ENCODE measurements at regions not wholly inside any gene's neighbourhood (a gene's known extent, or its start where the extent isn't known, plus 50 kb on each side); places are given as distances from the start of the nearest gene placed in this dataset.
"Not testable (repeated sequence)": the region's sequence is repeated elsewhere in the genome, so short reads cannot be mapped to it uniquely, and the experiment has no call there.

- H3K27ac Mint-ChIP-seq (ENCODE audit: unreplicated experiment), result no peak overlapping the region
- no peak overlapping the region for H3K4me3 Mint-ChIP-seq (ENCODE audit: unreplicated experiment)
- no peaks in the 10 kb centered on the region for H3K36me3 Mint-ChIP-seq (ENCODE audit: unreplicated experiment)
- no peak for TF ChIP-seq CTCF (IDR thresholded peaks at IDR 0.05)
- DNase-seq (ENCODE audit: extremely low spot score, unreplicated experiment), result no peak
- peaks cover 6% of the 10 kb centered on the region for H3K9me3 Mint-ChIP-seq (ENCODE audit: unreplicated experiment)
- H3K27me3 Mint-ChIP-seq (ENCODE audit: unreplicated experiment), result no peaks in the 10 kb centered on the region
- H3K4me1 Mint-ChIP-seq (ENCODE audit: unreplicated experiment), result no peaks in the 10 kb centered on the region
Measured at GRCh38 chr13:28575200-28575599, 80.3 kb upstream of the FLT1 start.

- H3K27ac Mint-ChIP-seq (ENCODE audit: unreplicated experiment), result no peak overlapping the region
- no peak for TF ChIP-seq CTCF (IDR thresholded peaks at IDR 0.05)
- H3K4me1 Mint-ChIP-seq (ENCODE audit: unreplicated experiment), result no peaks in the 10 kb centered on the region
Measured at GRCh38 chr13:28574617-28575142, 79.8 kb upstream of the FLT1 start.

GRCh38 chr13:28573595-28574373 is 78.9 kb upstream of the FLT1 start:
- Mint-ChIP-seq H3K9me3 (ENCODE audit: unreplicated experiment) (peaks cover 6% of the 10 kb centered on the region), H3K27me3 (ENCODE audit: unreplicated experiment) (no peaks in the 10 kb centered on the region), H3K27ac (ENCODE audit: unreplicated experiment) (no peak overlapping the region), H3K36me3 (ENCODE audit: unreplicated experiment) (no peaks in the 10 kb centered on the region), H3K4me3 (ENCODE audit: unreplicated experiment) (no peak overlapping the region), H3K4me1 (ENCODE audit: unreplicated experiment) (no peaks in the 10 kb centered on the region)
- TF ChIP-seq CTCF (IDR thresholded peaks at IDR 0.05), result no peak
- DNase-seq (ENCODE audit: extremely low spot score, unreplicated experiment), result no peak

More at GRCh38 chr13:28574617-28575142, 79.8 kb upstream of the FLT1 start:
- Mint-ChIP-seq H3K36me3 (ENCODE audit: unreplicated experiment) (no peaks in the 10 kb centered on the region), H3K27me3 (ENCODE audit: unreplicated experiment) (no peaks in the 10 kb centered on the region), H3K4me3 (ENCODE audit: unreplicated experiment) (no peak overlapping the region), H3K9me3 (ENCODE audit: unreplicated experiment) (peaks cover 6% of the 10 kb centered on the region)
- no peak for DNase-seq (ENCODE audit: extremely low spot score, unreplicated experiment)

GRCh38 chr13:28572871-28573270 is 77.9 kb upstream of the FLT1 start:
- TF ChIP-seq CTCF (IDR thresholded peaks at IDR 0.05), result no peak
- no peak for DNase-seq (ENCODE audit: extremely low spot score, unreplicated experiment)
- Mint-ChIP-seq H3K4me1 (ENCODE audit: unreplicated experiment) (no peaks in the 10 kb centered on the region), H3K27me3 (ENCODE audit: unreplicated experiment) (no peaks in the 10 kb centered on the region), H3K9me3 (ENCODE audit: unreplicated experiment) (peaks cover 6% of the 10 kb centered on the region), H3K4me3 (ENCODE audit: unreplicated experiment) (no peak overlapping the region), H3K36me3 (ENCODE audit: unreplicated experiment) (no peaks in the 10 kb centered on the region), H3K27ac (ENCODE audit: unreplicated experiment) (no peak overlapping the region)

- H3K9me3 Mint-ChIP-seq (ENCODE audit: unreplicated experiment); H3K4me3 Mint-ChIP-seq (ENCODE audit: unreplicated experiment); H3K27me3 Mint-ChIP-seq (ENCODE audit: unreplicated experiment); H3K27ac Mint-ChIP-seq (ENCODE audit: unreplicated experiment); DNase-seq (ENCODE audit: extremely low spot score, unreplicated experiment); H3K36me3 Mint-ChIP-seq (ENCODE audit: unreplicated experiment); H3K4me1 Mint-ChIP-seq (ENCODE audit: unreplicated experiment): not testable (repeated sequence)
Measured at GRCh38 chr13:28570356-28570755, 75.4 kb upstream of the FLT1 start.

All from osteocyte (in vitro differentiated cells).